DND-41 (cell line): ENCODE measurements at regions not wholly inside any gene's neighbourhood (a gene's known extent, or its start where the extent isn't known, plus 50 kb on each side); places are given as distances from the start of the nearest gene placed in this dataset.

Source experiments
- EZH2 ChIP-seq: IDR thresholded peaks from 3 replicates; pipeline ENCODE4 v1.6.1; 2012; ENCODE audit warnings: borderline replicate concordance, low read depth, mild to moderate bottlenecking, moderate library complexity, low read length, inconsistent platforms; ENCODE audit not compliant: severe bottlenecking
- TF ChIP-seq, protein P1 (sequence below): IDR thresholded peaks from 2 replicates; pipeline ENCODE4 v1.5.1; 2012; ENCODE audit warnings: borderline replicate concordance, low read length, moderate library complexity, mild to moderate bottlenecking; ENCODE audit not compliant: poor library complexity, severe bottlenecking; ENCODE audit errors: extremely low read depth

DNA sequence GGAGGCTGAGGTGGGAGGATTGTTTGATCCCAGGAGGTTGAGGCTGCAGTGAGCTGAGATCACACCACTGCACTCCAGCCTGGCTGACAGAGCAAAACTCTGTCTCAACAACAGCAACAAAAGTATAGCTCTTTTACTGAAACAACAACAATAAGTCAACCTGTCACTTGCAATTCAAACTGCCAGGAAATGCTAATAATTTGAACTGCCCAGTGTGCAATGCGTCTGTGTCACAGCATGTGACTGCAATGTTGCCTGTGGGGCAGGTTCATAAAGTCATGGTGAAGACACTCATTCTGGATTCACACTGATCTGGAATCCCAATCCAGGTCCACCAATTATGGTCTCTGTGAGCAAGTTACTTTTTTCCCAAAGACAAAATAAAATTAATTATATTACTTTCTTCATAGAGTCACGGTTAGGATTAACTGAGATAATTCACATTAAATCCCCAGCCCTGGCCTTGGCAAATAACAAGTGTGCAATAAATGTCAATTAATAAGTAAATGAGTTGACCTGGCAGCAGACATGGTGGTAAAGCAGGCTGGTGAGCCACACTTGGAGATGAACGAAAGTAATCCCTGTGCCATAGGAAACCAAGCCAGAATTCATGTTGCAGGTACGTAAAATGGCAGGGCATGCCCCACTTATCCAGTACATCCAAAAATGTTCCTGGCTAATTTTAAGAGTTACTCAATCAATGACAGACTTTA lies 89.1 kb upstream of the CPSF6 start:
- TF ChIP-seq, protein P1, sequence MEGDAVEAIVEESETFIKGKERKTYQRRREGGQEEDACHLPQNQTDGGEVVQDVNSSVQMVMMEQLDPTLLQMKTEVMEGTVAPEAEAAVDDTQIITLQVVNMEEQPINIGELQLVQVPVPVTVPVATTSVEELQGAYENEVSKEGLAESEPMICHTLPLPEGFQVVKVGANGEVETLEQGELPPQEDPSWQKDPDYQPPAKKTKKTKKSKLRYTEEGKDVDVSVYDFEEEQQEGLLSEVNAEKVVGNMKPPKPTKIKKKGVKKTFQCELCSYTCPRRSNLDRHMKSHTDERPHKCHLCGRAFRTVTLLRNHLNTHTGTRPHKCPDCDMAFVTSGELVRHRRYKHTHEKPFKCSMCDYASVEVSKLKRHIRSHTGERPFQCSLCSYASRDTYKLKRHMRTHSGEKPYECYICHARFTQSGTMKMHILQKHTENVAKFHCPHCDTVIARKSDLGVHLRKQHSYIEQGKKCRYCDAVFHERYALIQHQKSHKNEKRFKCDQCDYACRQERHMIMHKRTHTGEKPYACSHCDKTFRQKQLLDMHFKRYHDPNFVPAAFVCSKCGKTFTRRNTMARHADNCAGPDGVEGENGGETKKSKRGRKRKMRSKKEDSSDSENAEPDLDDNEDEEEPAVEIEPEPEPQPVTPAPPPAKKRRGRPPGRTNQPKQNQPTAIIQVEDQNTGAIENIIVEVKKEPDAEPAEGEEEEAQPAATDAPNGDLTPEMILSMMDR, result no peak
- TF ChIP-seq EZH2, result no peak
